Thoracic aorta (tissue), 2 donors: ENCODE measurements at regions not wholly inside any gene's neighbourhood (a gene's known extent, or its start where the extent isn't known, plus 50 kb on each side); places are given as distances from the start of the nearest gene placed in this dataset.

Experiments used
- ATAC-seq: fragments of 150-250 bp; one replicate; pipeline ENCODE4 v1.8.0; 2017; ENCODE audit warnings: low read depth; ENCODE audit not compliant: insufficient number of reproducible peaks, low FRiP score
- DNase-seq: peaks from one replicate; pipeline ENCODE4 v3.0.0-alpha.2; 2020; ENCODE audit warnings: low spot score
- H3K27ac ChIP-seq, 2 donors: fragments of 200-600 bp; sonication (generic); 1 replicate in 1 of 2; 2 replicates in 1 of 2; pipeline ENCODE4 v1.5.1; 2016; ENCODE audit warnings: mild to moderate bottlenecking in 2 of 2, moderate library complexity in 2 of 2
- H3K27me3 ChIP-seq: fragments of 200-600 bp; sonication (generic); replicated peaks from 2 replicates; pipeline ENCODE4 v1.6.0; 2016; ENCODE audit warnings: mild to moderate bottlenecking; ENCODE audit not compliant: insufficient read depth
- H3K36me3 ChIP-seq: fragments of 200-600 bp; sonication (generic); one replicate; pipeline ENCODE4 v1.5.1; 2016
- H3K4me1 ChIP-seq, 2 donors: fragments of 200-600 bp; sonication (generic); 1 replicate in 1 of 2; 2 replicates in 1 of 2; pipeline versions ENCODE4 v1.5.1 to v1.6.0; 2016; ENCODE audit warnings: low read depth in 2 of 2, mild to moderate bottlenecking in 1 of 2; ENCODE audit not compliant: control insufficient read depth in 1 of 2
- H3K4me3 ChIP-seq: fragments of 200-600 bp; sonication (generic); 2 replicates; pipeline ENCODE4 v1.5.1; 2016; ENCODE audit warnings: mild to moderate bottlenecking
- H3K9me3 ChIP-seq: fragments of 200-600 bp; sonication (generic); 2 replicates; pipeline ENCODE4 v1.5.1; 2016
- CTCF ChIP-seq: fragments of 200-600 bp; sonication (generic); IDR thresholded peaks from one replicate; pipeline ENCODE4 v1.5.1; 2019; ENCODE audit warnings: antibody characterized with exemption

GRCh38 chr13:40484101-40484800, 182.2 kb downstream of the FOXO1 start:
- no peaks in the 10 kb centered on the region for H3K9me3 ChIP-seq
- no peak overlapping the region for H3K4me3 ChIP-seq
- H3K27ac ChIP-seq: no peak overlapping the region
- no peak for TF ChIP-seq CTCF
- H3K27me3 ChIP-seq: no peaks in the 10 kb centered on the region
- H3K36me3 ChIP-seq: no peaks in the 10 kb centered on the region
- H3K4me1 ChIP-seq: no peaks in the 10 kb centered on the region
- ATAC-seq: no peak
- DNase-seq: no peak

GRCh38 chr13:40484974-40485373, 181.5 kb downstream of the FOXO1 start:
- ATAC-seq: no peak
- no peak overlapping the region for H3K27ac ChIP-seq
- no peaks in the 10 kb centered on the region for H3K4me1 ChIP-seq
- no peak overlapping the region for H3K4me3 ChIP-seq
- no peaks in the 10 kb centered on the region for H3K27me3 ChIP-seq
- TF ChIP-seq CTCF: no peak
- H3K36me3 ChIP-seq: no peaks in the 10 kb centered on the region
- no peaks in the 10 kb centered on the region for H3K9me3 ChIP-seq
- DNase-seq: no peak

DNA sequence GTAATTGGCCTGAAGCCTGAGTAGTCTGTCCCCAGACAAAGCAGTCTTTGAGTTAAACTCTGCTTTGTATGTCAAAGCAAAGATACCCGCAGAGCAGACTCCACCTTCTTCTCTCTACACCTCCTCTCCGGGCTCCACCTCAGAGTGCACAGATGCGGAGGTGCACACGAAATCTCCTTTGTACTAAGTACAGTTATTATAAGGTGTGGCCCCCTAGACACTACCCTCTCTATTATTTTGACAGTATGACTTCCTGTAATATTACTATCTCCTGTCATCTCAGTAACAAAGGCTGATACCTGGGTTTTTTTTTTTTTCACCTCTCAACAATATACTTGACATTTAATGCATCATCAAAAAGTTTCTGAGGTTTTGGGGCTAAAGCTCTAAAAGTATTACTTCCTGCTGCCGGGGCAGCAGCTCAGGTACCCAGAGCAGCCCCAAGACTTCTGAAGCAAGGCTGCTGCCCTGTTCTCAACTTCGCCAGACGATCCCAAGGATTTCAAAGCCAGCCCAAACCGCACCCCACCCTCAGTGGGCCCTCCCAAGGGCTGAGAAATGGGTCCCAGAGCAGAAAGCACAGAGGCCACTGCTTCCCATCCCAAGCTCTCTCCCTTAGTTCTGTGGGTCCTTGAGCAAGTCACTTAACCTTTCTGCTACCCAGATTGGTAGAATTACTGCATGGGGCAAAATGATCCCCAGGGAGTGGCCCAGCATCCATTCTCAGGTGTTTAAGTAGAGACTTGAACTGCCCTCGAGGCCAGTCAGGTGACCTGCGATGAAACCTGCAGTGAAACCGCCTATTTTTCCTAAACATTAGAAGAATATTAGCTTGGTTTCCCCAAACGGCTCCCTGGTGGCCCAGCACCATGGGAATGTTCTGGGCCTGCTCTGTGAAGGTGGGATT, 180.6 kb downstream of the FOXO1 start:
- no peak overlapping the region for H3K4me3 ChIP-seq
- DNase-seq: no peak
- no peaks in the 10 kb centered on the region for H3K4me1 ChIP-seq
- TF ChIP-seq CTCF: no peak
- no peaks in the 10 kb centered on the region for H3K9me3 ChIP-seq
- no peak for ATAC-seq
- H3K27ac ChIP-seq: no peak overlapping the region
- no peaks in the 10 kb centered on the region for H3K36me3 ChIP-seq
- no peaks in the 10 kb centered on the region for H3K27me3 ChIP-seq

- TF ChIP-seq CTCF: no peak
- Histone ChIP-seq H3K27me3 (no peaks in the 10 kb centered on the region), H3K27ac (no peak overlapping the region), H3K4me3 (no peak overlapping the region), H3K4me1 (no peaks in the 10 kb centered on the region), H3K36me3 (no peaks in the 10 kb centered on the region), H3K9me3 (no peaks in the 10 kb centered on the region)
- ATAC-seq (no peak), DNase-seq (no peak)
Observed at GRCh38 chr13:40486518-40487163, 179.8 kb downstream of the FOXO1 start.

DNA sequence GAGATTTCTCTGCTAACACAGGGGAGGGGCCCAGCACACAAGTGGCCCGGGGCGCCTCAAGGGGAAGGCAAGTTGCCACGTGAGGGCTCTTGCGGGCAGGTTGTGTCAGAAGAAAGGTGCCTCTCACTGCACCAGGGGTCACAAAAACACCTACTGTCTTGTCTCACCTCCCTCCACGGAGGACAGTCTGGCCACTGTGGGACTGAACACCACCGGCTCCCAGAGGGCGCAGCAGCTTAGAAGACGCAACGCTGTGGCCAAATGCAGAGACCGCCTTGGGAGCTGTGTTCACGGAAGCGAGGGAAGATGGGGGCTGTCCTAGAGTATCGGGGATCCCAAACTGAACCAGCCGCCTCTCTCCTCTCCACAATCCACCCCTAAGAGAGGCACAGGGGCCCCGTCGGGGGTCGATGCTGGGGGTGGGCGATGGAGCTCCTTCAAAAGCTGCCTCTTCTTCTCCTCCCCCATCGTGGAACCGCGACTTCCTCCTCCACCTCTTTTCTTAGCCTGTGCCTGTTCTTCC, 177.5 kb downstream of the FOXO1 start:
- TF ChIP-seq CTCF: no peak
- DNase-seq (no peak), ATAC-seq (no peak)
- H3K27me3 ChIP-seq: no peaks in the 10 kb centered on the region
- no peak overlapping the region for H3K27ac ChIP-seq
- no peaks in the 10 kb centered on the region for H3K4me1 ChIP-seq
- H3K4me3 ChIP-seq: no peak overlapping the region
- no peaks in the 10 kb centered on the region for H3K36me3 ChIP-seq
- H3K9me3 ChIP-seq: no peaks in the 10 kb centered on the region
